Epithelial cell of esophagus (primary cell): ENCODE measurements at regions not wholly inside any gene's neighbourhood (a gene's known extent, or its start where the extent isn't known, plus 50 kb on each side); places are given as distances from the start of the nearest gene placed in this dataset.

Source experiments
- DNase-seq: peaks from one replicate; pipeline ENCODE4 v3.0.0; 2010; ENCODE audit warnings: low read depth
- H3K4me3 ChIP-seq: 2 replicates; pipeline ENCODE4 v1.5.1; 2011; ENCODE audit warnings: mild to moderate bottlenecking, low read length, control low read depth
- CTCF ChIP-seq: IDR thresholded peaks from 2 replicates; pipeline ENCODE4 v1.5.1; 2011; ENCODE audit warnings: low read depth, mild to moderate bottlenecking, low read length, control low read depth, inconsistent platforms; ENCODE audit not compliant: insufficient read depth; ENCODE audit errors: missing control alignments

GRCh38 chr5:4720831-4721230 is 419.3 kb upstream of the ADAMTS16 start:
- H3K4me3 ChIP-seq, result no peak overlapping the region
- TF ChIP-seq CTCF, result no peak
- peak; percentile 18 for DNase-seq

- no peak for DNase-seq
Measured at GRCh38 chr5:4722886-4723285, 417.2 kb upstream of the ADAMTS16 start.

GRCh38 chr5:4725594-4725993 is 414.5 kb upstream of the ADAMTS16 start:
- no peak for TF ChIP-seq CTCF
- no peak overlapping the region for H3K4me3 ChIP-seq
- DNase-seq, result no peak

More at GRCh38 chr5:4722886-4723285, 417.2 kb upstream of the ADAMTS16 start:
- TF ChIP-seq CTCF, result no peak
- no peak overlapping the region for H3K4me3 ChIP-seq

GRCh38 chr5:4730279-4730678 is 409.9 kb upstream of the ADAMTS16 start:
- no peak overlapping the region for H3K4me3 ChIP-seq
- no peak for TF ChIP-seq CTCF
- no peak for DNase-seq

- H3K4me3 ChIP-seq, result no peak overlapping the region
- DNase-seq, result no peak
- no peak for TF ChIP-seq CTCF
Measured at GRCh38 chr5:4734348-4734747, 405.8 kb upstream of the ADAMTS16 start.

- no peak for TF ChIP-seq CTCF
- no peak for DNase-seq
- no peak overlapping the region for H3K4me3 ChIP-seq
Measured at GRCh38 chr5:4735261-4735660, 404.9 kb upstream of the ADAMTS16 start.

GRCh38 chr5:4737868-4738267 is 402.3 kb upstream of the ADAMTS16 start:
- H3K4me3 ChIP-seq, result no peak overlapping the region
- no peak for DNase-seq
- TF ChIP-seq CTCF, result no peak
